ENCODE measurements at regions not wholly inside any gene's neighbourhood (a gene's known extent, or its start where the extent isn't known, plus 50 kb on each side); places are given as distances from the start of the nearest gene placed in this dataset.

DNA sequence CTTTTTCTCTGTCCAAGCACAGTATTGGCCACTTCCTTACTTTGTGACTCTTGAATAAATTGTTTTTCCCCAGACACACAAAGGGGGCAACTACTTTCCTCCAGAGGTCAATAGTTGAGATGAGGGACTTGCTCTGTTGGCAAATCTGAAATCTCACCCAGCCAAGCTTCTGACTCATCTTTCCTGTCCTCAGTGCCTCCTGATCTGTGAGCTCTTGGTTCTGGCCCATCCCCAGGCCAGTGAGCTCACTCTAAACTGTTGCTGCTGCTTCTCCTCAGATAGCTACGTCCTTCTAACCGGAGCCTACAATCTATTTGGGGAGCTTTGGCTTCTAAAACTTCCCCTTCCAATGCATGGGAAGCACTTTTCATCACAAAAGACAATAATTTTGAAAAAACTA, 50.0 kb upstream of the NMD3 start:
- Histone ChIP-seq H3K4me1 (ENCODE audit: control insufficient read depth in 2 of 2, insufficient read depth in 1 of 2, low read depth in 1 of 2, low read length in 2 of 2) (no peaks in the 10 kb centered on the region), H2BK5ac (ENCODE audit: low read length) (no peak overlapping the region), H2AK5ac (ENCODE audit: low read depth, low read length) (no peak overlapping the region), H2BK120ac (ENCODE audit: low read depth, low read length) (no peak overlapping the region), H2BK15ac (ENCODE audit: low read length) (no peak overlapping the region), H3K79me1 (ENCODE audit: low read depth, low read length) (no peaks in the 10 kb centered on the region), H3K9ac (ENCODE audit: low read depth, low read length, poor library complexity) (no peak overlapping the region), H3K4ac (ENCODE audit: low read length) (no peak overlapping the region), H3K4me3 (ENCODE audit: low read length in 2 of 2) (no peak overlapping the region), H3K36me3 (replicated peaks in 1 of 2; ENCODE audit: control insufficient read depth in 2 of 2, insufficient read depth in 2 of 2, low read length in 2 of 2) (no peaks in the 10 kb centered on the region), H3K14ac (ENCODE audit: low read length) (no peak overlapping the region), H4K8ac (ENCODE audit: low read depth, low read length) (no peak overlapping the region), H3K4me2 (ENCODE audit: insufficient read depth, low read length, poor library complexity, severe bottlenecking) (no peak overlapping the region), H2AFZ (ENCODE audit: low read length) (no peak overlapping the region), H3K9me3 (replicated peaks in 1 of 2; ENCODE audit: control insufficient read depth in 2 of 2, insufficient read depth in 1 of 2, low read depth in 1 of 2, low read length in 2 of 2) (no peaks in the 10 kb centered on the region), H3K27ac (replicated peaks; ENCODE audit: low read length) (no peak overlapping the region), H3K18ac (ENCODE audit: low read length) (no peak overlapping the region), H3K23ac (ENCODE audit: low read depth, low read length, poor library complexity) (no peak overlapping the region), H3K27me3 (ENCODE audit: control insufficient read depth in 3 of 3, insufficient read depth in 3 of 3, low read depth in 1 of 3, low read length in 3 of 3) (no peaks in the 10 kb centered on the region), H2BK12ac (ENCODE audit: low read length) (no peak overlapping the region), H4K91ac (ENCODE audit: low read depth, low read length, poor library complexity) (no peak overlapping the region)
- no CpG with 5 or more reads among the region's 2 CpGs for WGBS, 2 donors (ENCODE audit: extremely low coverage in 2 of 2, insufficient read length in 2 of 2, insufficient replicate concordance in 1 of 2)
- DNase-seq (ENCODE audit: low spot score), result no peak
